ENCODE measurements at regions not wholly inside any gene's neighbourhood (a gene's known extent, or its start where the extent isn't known, plus 50 kb on each side); places are given as distances from the start of the nearest gene placed in this dataset.

- H3K27me3 ChIP-seq (ENCODE audit: insufficient read depth, low read depth, low read length): no peaks in the 10 kb centered on the region
- H3K9me2 ChIP-seq (ENCODE audit: insufficient read depth, low read length): no peaks in the 10 kb centered on the region
- TF ChIP-seq EP300 (conservative IDR thresholded peaks at IDR 0.05; ENCODE audit: poor library complexity, severe bottlenecking) (no peak), RAD21 (conservative IDR thresholded peaks at IDR 0.05) (no peak), CTCF (IDR thresholded peaks at IDR 0.05; ENCODE audit: poor library complexity, severe bottlenecking) (no peak), TAF1 (IDR thresholded peaks at IDR 0.05; ENCODE audit: low read depth) (no peak), MXI1 (conservative IDR thresholded peaks at IDR 0.05; ENCODE audit: poor library complexity, severe bottlenecking) (no peak), SMC3 (conservative IDR thresholded peaks at IDR 0.05; ENCODE audit: poor library complexity) (no peak), POLR2AphosphoS5 (IDR thresholded peaks at IDR 0.05) (no peak)
- H3F3A ChIP-seq (ENCODE audit: insufficient read depth, low read length, poor library complexity, severe bottlenecking): no peaks in the 10 kb centered on the region
- no peaks in the 10 kb centered on the region for H4K20me1 ChIP-seq (ENCODE audit: insufficient read depth)
- H2AFZ ChIP-seq (ENCODE audit: low read depth, low read length): no peak overlapping the region
- no peak overlapping the region for H3K4me2 ChIP-seq (ENCODE audit: low read length)
- no peaks in the 10 kb centered on the region for H3K9me3 ChIP-seq (ENCODE audit: low read length)
- no peak overlapping the region for H3K9ac ChIP-seq (ENCODE audit: low read length)
- no peaks in the 10 kb centered on the region for H3K36me3 ChIP-seq (ENCODE audit: insufficient read depth, low read length)
- H3K79me2 ChIP-seq (replicated peaks; ENCODE audit: insufficient read depth, low read length): no peaks in the 10 kb centered on the region
- H3K4me3 ChIP-seq (ENCODE audit: low read length): no peak overlapping the region
- no peak overlapping the region for H3K27ac ChIP-seq (ENCODE audit: low read length)
These were observed 138.4 kb upstream of the CIBAR2 start for GRCh38 chr16:85250609-85251223.

- Histone ChIP-seq H3K27me3 (ENCODE audit: insufficient read depth, low read depth, low read length) (no peaks in the 10 kb centered on the region), H3F3A (ENCODE audit: insufficient read depth, low read length, poor library complexity, severe bottlenecking) (no peaks in the 10 kb centered on the region), H3K4me3 (ENCODE audit: low read length) (no peak overlapping the region), H3K79me2 (replicated peaks; ENCODE audit: insufficient read depth, low read length) (no peaks in the 10 kb centered on the region), H3K9me2 (ENCODE audit: insufficient read depth, low read length) (no peaks in the 10 kb centered on the region), H2AFZ (ENCODE audit: low read depth, low read length) (no peak overlapping the region), H4K20me1 (ENCODE audit: insufficient read depth) (no peaks in the 10 kb centered on the region), H3K9ac (ENCODE audit: low read length) (no peak overlapping the region), H3K9me3 (ENCODE audit: low read length) (no peaks in the 10 kb centered on the region), H3K36me3 (ENCODE audit: insufficient read depth, low read length) (no peaks in the 10 kb centered on the region), H3K27ac (ENCODE audit: low read length) (no peak overlapping the region), H3K4me2 (ENCODE audit: low read length) (no peak overlapping the region)
- no peak for TF ChIP-seq POLR2AphosphoS5 (IDR thresholded peaks at IDR 0.05)
- TF ChIP-seq MXI1 (conservative IDR thresholded peaks at IDR 0.05; ENCODE audit: poor library complexity, severe bottlenecking): no peak
- no peak for TF ChIP-seq CTCF (IDR thresholded peaks at IDR 0.05; ENCODE audit: poor library complexity, severe bottlenecking)
- TF ChIP-seq, protein P1, sequence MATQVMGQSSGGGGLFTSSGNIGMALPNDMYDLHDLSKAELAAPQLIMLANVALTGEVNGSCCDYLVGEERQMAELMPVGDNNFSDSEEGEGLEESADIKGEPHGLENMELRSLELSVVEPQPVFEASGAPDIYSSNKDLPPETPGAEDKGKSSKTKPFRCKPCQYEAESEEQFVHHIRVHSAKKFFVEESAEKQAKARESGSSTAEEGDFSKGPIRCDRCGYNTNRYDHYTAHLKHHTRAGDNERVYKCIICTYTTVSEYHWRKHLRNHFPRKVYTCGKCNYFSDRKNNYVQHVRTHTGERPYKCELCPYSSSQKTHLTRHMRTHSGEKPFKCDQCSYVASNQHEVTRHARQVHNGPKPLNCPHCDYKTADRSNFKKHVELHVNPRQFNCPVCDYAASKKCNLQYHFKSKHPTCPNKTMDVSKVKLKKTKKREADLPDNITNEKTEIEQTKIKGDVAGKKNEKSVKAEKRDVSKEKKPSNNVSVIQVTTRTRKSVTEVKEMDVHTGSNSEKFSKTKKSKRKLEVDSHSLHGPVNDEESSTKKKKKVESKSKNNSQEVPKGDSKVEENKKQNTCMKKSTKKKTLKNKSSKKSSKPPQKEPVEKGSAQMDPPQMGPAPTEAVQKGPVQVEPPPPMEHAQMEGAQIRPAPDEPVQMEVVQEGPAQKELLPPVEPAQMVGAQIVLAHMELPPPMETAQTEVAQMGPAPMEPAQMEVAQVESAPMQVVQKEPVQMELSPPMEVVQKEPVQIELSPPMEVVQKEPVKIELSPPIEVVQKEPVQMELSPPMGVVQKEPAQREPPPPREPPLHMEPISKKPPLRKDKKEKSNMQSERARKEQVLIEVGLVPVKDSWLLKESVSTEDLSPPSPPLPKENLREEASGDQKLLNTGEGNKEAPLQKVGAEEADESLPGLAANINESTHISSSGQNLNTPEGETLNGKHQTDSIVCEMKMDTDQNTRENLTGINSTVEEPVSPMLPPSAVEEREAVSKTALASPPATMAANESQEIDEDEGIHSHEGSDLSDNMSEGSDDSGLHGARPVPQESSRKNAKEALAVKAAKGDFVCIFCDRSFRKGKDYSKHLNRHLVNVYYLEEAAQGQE (IDR thresholded peaks at IDR 0.05; ENCODE audit: borderline replicate concordance): no peak
- no peak for TF ChIP-seq EP300 (conservative IDR thresholded peaks at IDR 0.05; ENCODE audit: poor library complexity, severe bottlenecking)
- no peak for TF ChIP-seq RAD21 (conservative IDR thresholded peaks at IDR 0.05)
These were observed 139.0 kb upstream of the CIBAR2 start for GRCh38 chr16:85251225-85251760.
